NCI-H524 (cell line): ENCODE measurements at regions not wholly inside any gene's neighbourhood (a gene's known extent, or its start where the extent isn't known, plus 50 kb on each side); places are given as distances from the start of the nearest gene placed in this dataset.

Experiments
- DNase-seq, 2 experiments: peaks; one replicate each; lab custom pipeline; 2025; lab: John Stamatoyannopoulos, UW

GRCh38 chr10:131560166-131560565, 248.6 kb upstream of the TCERG1L start:
- DNase-seq = no peak

DNA sequence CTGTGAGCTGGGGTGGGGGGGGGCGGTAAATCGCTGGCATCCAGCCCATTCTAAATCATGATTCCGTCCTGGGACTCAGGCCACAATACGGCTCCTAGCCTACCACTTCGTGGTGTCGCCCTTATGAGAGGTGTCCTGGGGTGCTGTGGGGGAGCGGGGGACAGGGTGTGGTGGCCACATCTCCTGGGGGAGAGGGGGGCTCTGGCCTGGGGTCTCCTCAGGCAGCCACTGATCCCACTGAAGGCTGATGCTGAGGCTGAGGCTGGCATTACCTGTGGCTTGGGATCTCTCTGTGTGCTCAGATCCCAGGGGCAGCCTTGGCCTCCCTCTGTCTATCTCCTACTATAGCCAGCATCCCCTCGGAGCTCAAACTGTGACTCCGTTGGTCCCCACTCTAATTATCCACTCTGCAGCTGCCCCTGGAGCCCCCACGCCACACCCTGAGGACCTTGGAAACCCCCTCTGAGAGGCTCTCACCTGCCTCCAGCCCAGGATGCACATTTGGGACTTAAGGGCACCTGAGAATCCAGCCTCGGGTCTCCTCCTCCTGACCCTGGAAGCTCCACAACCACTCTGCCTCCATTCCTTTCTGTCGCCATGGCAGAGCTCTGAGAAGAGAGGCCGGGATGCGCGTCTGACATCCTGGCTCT, 249.3 kb upstream of the TCERG1L start:
- DNase-seq = no peak

DNA sequence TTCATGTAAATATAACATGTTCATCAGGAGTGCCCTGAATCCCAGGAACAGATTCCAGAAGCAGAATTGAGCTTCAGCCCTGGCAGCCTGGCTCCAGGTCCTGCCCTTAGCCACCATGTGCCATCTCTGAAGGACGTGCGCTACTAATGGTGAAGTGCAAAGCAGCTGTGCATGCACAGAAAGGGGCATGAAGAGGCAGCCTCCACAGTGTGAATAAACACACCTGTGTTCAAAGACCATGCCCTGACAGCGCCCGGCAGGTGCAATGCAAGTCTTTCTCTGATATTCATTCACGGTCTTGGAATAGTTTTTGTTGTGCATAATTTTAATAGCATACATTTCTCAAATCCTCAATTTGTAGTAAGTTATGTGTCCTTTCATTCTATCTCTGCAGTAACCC, 250.4 kb upstream of the TCERG1L start:
- DNase-seq = no peak

DNA sequence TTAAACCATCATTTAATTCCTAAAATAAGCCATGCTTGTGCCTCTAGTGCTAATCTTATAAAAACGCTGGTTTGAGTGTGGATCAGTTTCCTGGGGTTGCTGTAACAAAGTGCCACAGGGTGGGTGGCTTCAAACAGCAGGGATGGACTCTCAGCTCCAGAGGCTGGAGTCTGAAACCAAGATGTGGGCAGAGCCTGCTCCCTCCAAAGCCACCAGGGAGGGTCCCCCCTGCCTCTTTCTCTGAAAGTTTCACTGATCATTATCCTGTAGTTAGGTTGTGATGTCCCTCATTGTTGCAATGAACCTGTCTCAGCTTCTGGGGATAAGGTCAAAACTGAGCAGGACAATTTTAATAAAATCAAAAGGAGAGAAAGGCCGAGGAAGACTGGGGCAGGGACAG, 251.9 kb upstream of the TCERG1L start:
- DNase-seq = no peak

GRCh38 chr10:131567279-131568162, 256.0 kb upstream of the TCERG1L start:
- no peak for DNase-seq

GRCh38 chr10:131568866-131569265, 257.3 kb upstream of the TCERG1L start:
- no peak for DNase-seq

DNA sequence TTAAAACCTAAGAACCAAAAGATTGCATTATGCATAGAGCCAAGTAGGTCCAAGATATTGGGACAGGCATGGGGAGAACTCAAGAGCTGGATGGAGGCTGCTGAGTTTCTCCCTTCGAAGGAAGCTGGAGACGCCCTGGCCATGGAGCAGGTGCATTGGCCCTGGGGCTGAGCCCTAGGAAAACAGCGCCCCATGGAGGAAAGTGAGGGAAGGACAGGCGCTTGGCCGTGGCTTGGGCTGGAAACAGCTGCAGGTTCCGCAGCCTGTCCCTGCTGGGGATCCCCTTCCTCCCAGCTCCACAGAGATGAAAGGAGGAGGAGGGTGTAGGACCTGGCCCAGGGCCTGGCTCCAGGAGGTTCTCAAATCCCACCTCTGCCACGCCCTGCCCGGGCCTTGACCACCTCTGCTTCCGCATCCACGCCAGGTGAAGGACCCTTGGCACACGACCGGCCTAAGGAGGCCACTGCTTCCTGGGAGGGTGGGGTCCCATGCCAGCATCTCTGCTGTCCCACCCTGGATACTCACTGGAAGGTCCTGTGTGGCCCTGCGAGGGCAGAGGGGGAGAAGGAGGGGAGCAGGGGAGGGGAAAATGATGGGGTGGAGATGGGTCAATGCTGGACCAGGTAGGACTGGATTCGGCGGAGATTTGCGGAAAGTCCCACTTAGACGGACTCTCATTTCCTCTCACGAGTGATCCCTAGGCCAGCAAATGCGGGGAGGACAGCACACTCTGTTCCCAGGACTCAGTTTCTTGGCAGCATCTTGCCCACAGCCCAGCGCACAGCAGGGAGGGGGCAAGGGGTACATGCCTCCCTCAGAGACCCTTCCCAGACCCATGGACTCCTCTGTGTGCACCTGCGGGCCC, 258.6 kb upstream of the TCERG1L start:
- DNase-seq = no peak

GRCh38 chr10:131570716-131571307, 259.3 kb upstream of the TCERG1L start:
- DNase-seq = no peak

DNA sequence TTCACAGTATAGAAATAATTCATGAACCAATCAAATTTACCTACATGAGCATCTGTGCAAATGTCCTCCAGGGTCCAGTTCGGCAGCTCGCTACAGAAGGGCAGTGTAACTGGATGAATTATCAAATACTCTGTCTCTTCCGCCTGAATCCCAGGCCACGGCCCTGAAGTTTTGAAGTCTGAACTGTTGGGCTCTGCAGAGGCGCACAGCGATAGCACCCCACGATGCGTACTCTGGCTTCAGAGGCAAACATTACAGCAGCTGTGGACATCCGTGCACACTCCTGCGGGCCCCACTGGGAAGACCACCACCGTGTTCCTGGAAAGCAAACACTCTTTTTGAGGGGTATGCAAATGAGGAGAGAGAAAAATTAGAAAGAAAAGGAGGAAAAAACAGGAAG, 259.8 kb upstream of the TCERG1L start:
- DNase-seq = no peak

DNA sequence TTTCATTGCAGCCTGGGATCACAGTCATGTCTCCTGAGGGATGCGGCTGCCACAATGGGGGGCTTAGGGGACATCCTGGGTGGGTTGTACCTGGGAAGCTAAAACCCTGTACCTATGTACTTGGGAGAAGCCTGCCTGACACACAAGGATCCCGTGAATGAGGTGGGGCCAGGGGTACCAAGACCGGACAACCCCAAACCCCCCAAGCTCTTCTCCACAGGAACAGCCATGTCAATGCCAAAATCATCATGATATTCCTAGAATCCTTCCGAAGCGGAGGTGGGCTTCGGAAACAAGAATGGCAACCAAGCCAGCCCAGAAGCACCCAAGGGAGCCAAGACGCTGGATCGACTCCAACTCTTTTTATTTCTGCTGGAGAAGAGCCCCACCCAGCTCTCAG, 260.3 kb upstream of the TCERG1L start:
- DNase-seq = no peak

DNA sequence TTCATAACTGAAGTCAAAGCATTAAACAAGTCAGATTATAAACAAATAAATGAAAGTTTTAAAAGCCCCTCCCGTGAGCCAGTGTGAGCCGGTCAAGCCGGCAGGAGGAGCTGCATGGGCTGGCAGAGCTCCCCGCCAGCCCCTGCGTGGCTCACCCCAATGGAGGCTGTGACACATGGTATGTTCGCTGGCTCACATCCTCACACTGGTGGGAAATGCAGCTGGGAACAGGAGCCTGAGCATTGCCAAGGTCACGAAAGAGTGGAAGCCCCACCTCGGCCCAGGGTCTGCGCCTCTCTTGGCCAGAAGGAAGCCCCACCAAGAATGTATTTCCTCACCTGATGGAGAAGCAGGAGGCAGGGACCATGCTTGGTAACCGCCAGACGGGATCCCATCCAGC, 261.7 kb upstream of the TCERG1L start:
- no peak for DNase-seq

DNA sequence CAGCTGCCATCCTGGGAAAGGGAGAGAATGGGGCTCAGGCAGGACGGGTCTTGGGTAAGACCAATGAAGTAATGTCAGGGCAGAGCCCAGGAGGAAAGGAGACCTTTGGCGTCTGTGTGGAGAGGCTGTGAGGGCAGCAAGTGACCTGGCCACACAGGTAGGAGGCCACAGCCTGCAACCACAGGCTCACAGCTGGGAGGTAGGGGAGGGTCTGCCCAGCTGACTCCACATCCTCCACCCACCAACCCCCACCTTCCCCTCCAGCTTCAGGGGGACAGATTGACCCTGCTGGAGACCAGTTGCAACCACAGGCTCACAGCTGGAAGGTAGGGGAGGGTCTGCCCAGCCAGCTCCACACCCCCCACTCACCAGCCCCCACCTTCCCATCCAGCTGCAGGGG, 262.2 kb upstream of the TCERG1L start:
- DNase-seq = no peak

- DNase-seq = no peak
Observed at GRCh38 chr10:131574363-131574706, 262.8 kb upstream of the TCERG1L start.

DNA sequence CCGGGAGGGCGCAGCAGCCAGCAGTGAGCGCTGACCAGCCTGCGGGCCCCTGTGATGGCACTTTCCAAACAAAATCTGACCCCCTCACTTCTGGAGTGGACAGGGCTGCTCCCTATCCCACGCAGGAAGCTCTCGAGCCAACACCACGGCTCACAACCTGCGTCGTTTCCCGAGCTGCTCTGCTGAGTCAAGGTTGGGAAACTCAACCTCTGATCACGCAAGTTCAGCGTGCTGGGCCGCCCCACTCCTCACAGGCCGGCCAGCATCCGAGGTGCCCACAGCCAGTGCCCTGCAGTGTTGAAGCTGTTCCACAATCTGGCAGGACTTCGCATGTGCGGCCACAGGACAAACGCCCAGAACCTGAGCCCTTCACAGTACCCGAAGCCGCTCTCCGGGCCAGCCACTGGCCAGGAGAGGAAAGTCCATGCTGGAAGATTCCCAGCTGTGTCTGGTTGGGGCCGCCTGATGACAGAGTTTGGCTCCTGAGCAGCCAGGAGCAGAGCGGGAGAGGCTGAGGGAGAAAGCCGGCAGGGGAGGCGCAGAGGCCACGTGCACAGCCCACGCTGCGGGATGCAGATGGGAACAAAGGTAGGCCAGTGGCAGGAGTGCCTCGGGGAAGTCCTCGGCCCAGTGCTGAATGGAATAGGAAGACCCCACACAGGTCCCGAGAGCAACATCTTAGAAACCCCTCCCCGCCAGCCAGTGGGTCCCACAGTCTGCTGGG, 263.3 kb upstream of the TCERG1L start:
- DNase-seq = no peak

GRCh38 chr10:131575877-131576276, 264.4 kb upstream of the TCERG1L start:
- DNase-seq = no peak

DNA sequence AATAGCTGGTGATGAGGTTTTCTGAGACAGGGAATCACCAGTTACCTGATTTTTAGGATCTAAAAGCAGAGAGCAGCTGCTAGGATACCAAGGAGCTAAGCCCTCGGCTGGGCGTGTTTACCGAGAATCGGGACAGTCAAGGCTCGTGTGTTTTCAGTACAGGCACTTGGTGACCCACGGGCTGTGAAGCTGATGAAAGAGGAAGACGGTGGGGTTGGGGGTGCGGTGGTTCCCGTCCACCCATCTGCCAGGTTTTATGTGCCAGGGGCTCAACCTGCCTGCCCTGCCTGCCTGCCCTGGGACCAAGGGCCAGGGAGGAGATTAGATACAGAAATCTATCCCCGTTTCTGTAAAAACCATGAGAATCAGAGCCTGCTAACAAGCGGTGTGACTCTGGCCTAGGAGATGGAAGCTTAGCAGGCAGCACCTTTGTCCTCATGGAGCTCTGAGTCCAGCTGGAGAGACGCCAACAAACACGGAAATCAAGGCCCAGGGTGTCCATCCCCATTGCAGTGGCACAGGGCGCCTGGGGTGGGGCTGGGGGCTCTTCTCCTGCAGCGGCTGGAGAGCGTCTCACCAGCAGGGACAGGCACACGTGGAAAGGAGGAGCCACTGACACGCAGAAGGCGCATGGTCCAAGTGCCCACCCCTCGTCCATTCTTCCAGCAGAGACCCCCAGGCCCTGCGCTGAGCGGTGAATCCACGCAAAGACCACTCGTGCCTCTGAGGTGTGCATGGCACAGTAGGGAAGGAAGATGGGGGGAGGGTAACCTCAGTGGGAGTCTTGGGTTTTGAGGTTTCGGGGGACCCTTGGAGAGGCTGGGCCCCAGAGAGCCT, 265.0 kb upstream of the TCERG1L start:
- DNase-seq = no peak

- DNase-seq = no peak
Observed at GRCh38 chr10:131577178-131577555, 265.6 kb upstream of the TCERG1L start.

DNA sequence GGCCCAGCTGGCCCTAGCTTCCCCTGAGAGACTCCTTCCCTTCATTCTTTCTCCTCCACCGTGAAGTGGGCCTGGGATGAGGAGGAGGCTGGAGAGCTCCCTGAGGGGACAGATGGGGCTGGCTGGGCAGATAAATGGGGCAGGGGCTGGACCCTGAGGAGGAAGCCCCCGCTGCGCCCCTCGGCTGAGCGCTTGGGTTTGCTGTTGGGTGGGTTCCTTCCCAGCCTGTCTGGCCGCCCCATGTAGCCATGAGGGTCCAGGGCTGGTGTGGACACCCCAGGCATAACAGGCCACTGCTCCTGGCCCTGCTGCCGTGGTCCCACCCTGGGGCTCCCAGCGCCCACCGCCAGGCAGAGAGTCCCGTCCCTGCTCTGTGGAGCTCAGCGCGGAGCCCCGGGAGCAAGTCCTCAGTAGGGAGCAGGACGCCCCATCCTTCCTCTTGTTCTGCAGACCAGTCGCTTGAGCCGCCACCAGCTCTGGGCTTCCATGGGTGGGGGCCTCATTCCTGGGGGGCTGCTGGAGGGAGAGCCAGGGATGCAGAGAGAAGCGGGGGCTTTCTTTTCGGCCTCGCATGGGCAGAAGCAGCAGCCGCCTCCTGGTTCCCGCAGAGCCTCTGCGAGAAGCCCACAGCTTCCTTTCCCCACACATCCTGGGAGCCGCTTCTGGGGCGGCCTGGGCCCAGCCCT, 266.4 kb upstream of the TCERG1L start:
- no peak for DNase-seq

DNA sequence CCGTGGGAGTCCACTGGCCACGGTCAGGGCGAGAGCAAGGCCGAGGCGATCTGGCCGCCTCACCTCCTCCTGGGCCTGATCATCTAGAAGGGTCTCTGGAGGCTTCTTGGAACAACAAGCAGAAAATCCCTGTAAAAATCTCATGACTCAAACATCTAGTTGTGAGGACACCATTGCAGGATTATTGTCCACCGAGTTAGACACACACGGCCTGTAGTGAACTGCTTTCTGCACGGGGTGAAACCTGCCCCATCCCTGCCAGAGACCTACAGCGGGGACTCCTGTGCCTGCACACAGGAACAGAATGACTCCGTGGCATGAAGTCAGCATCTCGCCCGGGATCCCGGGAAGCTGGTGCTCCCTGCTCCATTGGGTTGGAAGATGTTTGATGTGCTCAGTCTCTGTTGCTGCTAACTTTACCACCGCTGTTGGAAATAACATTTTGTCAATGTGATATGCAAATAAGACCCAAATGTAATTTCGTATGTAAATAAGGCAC, 267.0 kb upstream of the TCERG1L start:
- no peak for DNase-seq
